DMS 273 treated with DMSO at 0.1 percent for 48 hours (cell line): ENCODE measurements at regions not wholly inside any gene's neighbourhood (a gene's known extent, or its start where the extent isn't known, plus 50 kb on each side); places are given as distances from the start of the nearest gene placed in this dataset.

Experiments
- DNase-seq: peaks from one replicate; lab custom pipeline; 2025; lab: John Stamatoyannopoulos, UW

DNA sequence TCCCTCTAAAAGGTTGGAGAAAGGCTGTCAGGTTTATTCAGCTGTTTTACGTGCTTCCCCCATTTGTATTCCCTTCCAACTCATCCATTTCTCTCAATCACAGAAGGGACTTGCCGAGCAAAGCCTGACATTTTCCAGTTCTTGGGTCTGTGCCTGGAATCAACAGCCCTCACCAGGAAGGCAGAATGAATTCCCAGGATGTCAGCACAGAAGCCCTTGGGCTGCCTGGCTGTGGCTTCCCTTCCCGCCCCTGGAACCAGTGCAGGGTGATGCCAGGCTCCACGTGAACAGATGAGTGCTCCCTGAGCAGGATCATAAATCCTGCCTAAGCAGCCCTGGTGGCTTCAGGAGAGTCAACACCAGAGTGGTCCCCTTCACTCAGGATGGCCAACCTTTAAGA is 86.1 kb upstream of the CD83 start:
- DNase-seq, result no peak

- no peak for DNase-seq
Observed at GRCh38 chr6:14035071-14035847, 82.3 kb upstream of the CD83 start.

GRCh38 chr6:14035874-14036273 is 81.7 kb upstream of the CD83 start:
- no peak for DNase-seq

DNA sequence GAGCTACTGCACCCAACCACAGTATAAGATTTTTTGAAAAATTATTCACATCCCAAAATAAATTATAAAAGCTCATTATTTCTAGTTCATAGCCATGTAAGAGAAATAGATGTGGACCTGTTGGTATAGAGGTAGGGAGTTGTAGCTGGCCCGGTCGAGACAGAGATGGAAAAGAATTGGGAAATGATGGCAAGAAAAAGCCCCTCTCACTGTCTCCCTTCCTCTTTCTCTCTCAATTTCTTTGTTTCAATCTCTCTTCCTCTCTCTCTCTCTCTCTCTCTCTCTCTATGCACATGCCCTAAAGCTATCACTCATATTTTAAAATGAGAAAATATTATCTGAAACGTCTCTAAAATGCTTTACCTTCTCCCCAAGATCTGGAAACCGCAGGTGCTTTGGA is 80.7 kb upstream of the CD83 start:
- no peak for DNase-seq

GRCh38 chr6:14037402-14038277 is 79.9 kb upstream of the CD83 start:
- no peak for DNase-seq

DNA sequence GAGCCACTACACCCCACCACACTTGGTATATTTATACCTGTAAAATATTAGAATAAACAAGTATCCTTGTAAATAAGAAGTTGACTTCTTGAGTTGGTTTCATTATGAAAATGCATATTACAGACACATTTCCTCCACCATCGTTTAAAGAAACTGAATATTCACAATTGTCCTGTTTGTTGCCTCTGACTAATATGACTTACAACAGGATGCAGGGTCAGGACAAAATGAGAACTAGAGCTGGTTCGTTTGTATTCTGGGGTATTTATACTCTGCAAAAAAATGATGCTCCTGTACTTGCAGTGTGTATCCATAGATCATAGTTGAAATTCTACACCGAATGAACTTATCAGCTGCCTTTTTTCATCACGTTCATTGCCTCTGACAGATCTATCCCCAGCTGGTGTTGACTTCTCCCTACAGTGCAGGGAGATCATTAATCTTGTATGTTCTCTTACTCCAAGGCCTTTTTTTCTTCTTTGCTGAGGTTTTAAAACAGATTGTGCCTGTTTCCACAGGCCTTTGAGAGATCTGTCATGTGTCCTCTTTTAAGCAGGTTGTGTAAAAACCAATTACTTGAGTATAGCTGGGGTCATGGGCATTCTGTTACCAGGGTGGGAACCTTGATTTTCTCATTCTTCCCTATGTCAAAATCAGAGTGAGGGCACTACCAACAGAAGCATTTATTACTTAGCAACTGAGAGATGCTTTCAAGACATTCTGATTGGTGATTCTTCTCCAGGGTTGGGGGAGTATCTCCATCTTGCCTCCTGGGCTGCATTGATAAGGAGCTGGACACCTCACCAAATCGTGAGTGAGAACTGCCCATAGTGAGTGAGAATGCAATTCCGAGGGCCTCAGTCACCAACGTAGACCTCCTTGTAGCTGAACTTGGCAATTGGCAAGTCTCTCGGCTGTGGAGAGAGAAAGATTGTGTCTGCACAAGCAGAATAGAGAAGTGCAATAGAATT is 78.8 kb upstream of the CD83 start:
- peak; percentile 18 for DNase-seq

GRCh38 chr6:14040042-14040441 is 77.5 kb upstream of the CD83 start:
- DNase-seq, result no peak

GRCh38 chr6:14046476-14047068 is 71.0 kb upstream of the CD83 start:
- DNase-seq, result peak; percentile 2

DNA sequence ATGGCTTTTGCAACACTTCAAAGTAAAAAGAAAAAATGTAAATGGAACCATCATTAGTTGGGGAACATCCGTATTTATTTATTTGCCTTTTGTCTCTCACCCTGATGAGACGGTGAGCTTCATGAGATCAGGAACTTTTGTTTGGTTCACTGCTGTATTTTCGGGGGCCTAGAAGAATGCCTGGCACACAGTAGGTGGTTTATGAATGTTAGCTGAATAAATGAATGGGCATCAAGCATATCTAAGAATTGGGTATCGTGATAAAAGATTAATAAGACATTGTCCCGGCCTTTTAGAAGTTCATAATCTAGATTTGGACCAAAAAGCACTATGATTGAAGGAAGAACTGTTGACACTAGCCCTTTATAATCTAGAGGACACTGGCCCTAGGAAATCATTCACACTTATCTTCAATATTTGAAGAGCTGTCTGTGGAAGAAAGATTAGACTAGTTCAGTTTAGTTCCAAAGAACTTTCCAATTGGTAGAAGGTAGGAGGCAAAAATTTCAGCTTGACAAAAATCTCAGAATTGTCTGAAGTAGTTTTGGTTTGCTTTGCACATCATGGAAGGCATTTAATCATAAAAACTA is 70.3 kb upstream of the CD83 start:
- DNase-seq, result no peak

GRCh38 chr6:14048837-14049236 is 68.7 kb upstream of the CD83 start:
- no peak for DNase-seq

DNA sequence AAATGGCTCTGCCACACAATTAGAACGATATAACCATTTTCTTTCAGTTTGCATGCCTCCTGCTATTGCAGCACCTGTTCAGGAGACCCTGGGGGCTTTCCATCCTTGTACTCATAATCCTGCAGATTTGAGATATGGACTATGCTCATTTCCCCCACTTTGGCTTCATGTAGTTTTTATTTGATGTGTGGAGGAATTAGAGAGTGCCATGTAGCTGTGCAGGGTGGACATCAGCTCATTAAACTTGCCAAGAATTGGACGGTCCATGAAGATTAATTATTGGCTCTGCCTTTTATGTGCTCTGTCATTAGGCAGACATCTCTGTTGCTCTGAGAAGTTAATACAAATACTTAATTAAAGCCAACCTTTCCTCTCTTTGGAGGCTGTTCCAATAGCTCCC is 66.2 kb upstream of the CD83 start:
- DNase-seq, result no peak

DNA sequence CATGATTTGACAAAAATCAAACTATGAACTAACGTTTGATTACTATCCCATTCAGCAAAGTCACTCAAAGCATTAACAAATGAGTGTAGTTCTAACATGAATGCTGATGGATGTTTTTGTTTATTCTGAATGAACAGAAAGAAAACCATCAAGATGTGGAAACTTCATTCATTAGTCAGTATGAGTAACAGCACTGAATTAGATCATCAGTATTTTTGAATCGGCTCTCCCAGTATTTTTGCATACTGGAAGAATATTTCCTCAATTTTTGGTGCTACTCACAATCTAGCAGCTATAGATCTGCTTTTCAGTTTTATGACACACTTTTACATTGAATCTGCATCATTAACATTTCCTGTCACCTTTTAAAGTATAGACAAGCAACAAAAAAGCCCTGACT is 63.8 kb upstream of the CD83 start:
- DNase-seq, result no peak

- no peak for DNase-seq
Observed at GRCh38 chr6:14055541-14055940, 62.0 kb upstream of the CD83 start.

- no peak for DNase-seq
Observed at GRCh38 chr6:14058029-14058695, 59.4 kb upstream of the CD83 start.

GRCh38 chr6:14058735-14059134 is 58.8 kb upstream of the CD83 start:
- no peak for DNase-seq

- DNase-seq, result peak; percentile 29
Observed at GRCh38 chr6:14059791-14060436, 57.7 kb upstream of the CD83 start.

DNA sequence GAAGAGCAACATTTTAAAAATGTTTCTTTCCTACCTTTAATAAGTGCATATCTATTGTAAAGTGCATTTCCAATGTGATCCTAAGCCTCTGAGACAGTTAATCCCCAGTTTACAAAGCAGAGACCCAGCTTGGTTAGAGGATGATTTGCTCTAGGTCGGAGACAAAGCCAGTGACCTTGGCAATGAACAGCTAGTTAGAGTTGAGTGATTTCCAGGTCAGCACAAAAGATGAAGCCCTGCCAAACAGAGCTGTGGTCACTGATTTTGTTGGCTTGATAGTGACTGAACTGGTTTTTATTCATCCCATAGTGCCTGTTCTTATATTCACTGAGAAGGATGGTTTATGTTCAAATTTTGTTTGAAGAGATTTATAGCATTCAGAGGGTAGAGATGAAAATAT is 56.6 kb upstream of the CD83 start:
- DNase-seq, result no peak

- DNase-seq, result no peak
Observed at GRCh38 chr6:14061643-14062042, 55.9 kb upstream of the CD83 start.

- DNase-seq, result no peak
Observed at GRCh38 chr6:14062345-14063029, 55.1 kb upstream of the CD83 start.

- no peak for DNase-seq
Observed at GRCh38 chr6:14063756-14064155, 53.8 kb upstream of the CD83 start.
